OCI-LY7 (cell line): ENCODE measurements at regions not wholly inside any gene's neighbourhood (a gene's known extent, or its start where the extent isn't known, plus 50 kb on each side); places are given as distances from the start of the nearest gene placed in this dataset.

Source experiments
- CTCF ChIP-seq: fragments of 200-600 bp; sonication (generic); conservative IDR thresholded peaks from 2 replicates; pipeline ENCODE4 v1.5.1; 2014; ENCODE audit warnings: mild to moderate bottlenecking, antibody characterized with exemption, low read length, moderate library complexity, mixed read lengths
- EZH2phosphoT487 ChIP-seq: fragments of 200-600 bp; sonication (generic); IDR thresholded peaks from 2 replicates; pipeline ENCODE4 v1.6.1; 2018; ENCODE audit warnings: low read depth, borderline replicate concordance, mild to moderate bottlenecking, mixed run types, antibody characterized with exemption, low read length, moderate library complexity, mixed read lengths

- no peak for TF ChIP-seq CTCF
- TF ChIP-seq EZH2phosphoT487, result no peak
Measured at GRCh38 chr12:115850957-115851356, 426.5 kb downstream of the MED13L start.
